WERI-Rb-1 (cell line): ENCODE measurements at regions not wholly inside any gene's neighbourhood (a gene's known extent, or its start where the extent isn't known, plus 50 kb on each side); places are given as distances from the start of the nearest gene placed in this dataset.

Source experiments
- DNase-seq: peaks from one replicate; pipeline ENCODE4 v3.0.0-alpha.2; 2020
- H3K27ac ChIP-seq: fragments of 250-450 bp; sonication (Bioruptor Pico); 2 replicates; pipeline ENCODE4 v1.5.1; 2020; ENCODE audit warnings: mild to moderate bottlenecking, moderate library complexity
- H3K27me3 ChIP-seq: fragments of 250-450 bp; sonication (Bioruptor Pico); 2 replicates; pipeline ENCODE4 v1.5.1; 2021; ENCODE audit warnings: mild to moderate bottlenecking, low read depth, moderate library complexity; ENCODE audit not compliant: insufficient read depth, severe bottlenecking
- H3K36me3 ChIP-seq: fragments of 250-450 bp; sonication (Bioruptor Pico); 2 replicates; pipeline ENCODE4 v1.5.1; 2020; ENCODE audit warnings: mild to moderate bottlenecking, moderate library complexity
- H3K4me3 ChIP-seq: 2 replicates; pipeline ENCODE4 v1.5.1; 2011; ENCODE audit warnings: low read depth, mild to moderate bottlenecking, control low read depth, low read length
- H3K9me3 ChIP-seq: fragments of 250-450 bp; sonication (Bioruptor Pico); 2 replicates; pipeline ENCODE4 v1.5.1; 2021; ENCODE audit warnings: mild to moderate bottlenecking, moderate library complexity; ENCODE audit not compliant: severe bottlenecking
- CTCF ChIP-seq: IDR thresholded peaks from 2 replicates; pipeline ENCODE4 v1.5.1; 2011; ENCODE audit warnings: low read depth, mild to moderate bottlenecking, control low read depth, inconsistent platforms, low read length

GRCh38 chr1:87682565-87682964 is 353.9 kb downstream of the LMO4 start:
- TF ChIP-seq CTCF = 0 out of 2 replicates have a peak, but pooled peaks have one; percentile 10
- peaks cover 3% of the 10 kb centered on the region for H3K9me3 ChIP-seq
- H3K27ac ChIP-seq = no peak overlapping the region
- no peak overlapping the region for H3K4me3 ChIP-seq
- no peaks in the 10 kb centered on the region for H3K27me3 ChIP-seq
- no peaks in the 10 kb centered on the region for H3K36me3 ChIP-seq
- peak; percentile 18 for DNase-seq

- Histone ChIP-seq H3K9me3 (peaks cover 3% of the 10 kb centered on the region), H3K36me3 (no peaks in the 10 kb centered on the region), H3K4me3 (peak overlapping the region; percentile 51), H3K27ac (peak overlapping the region; percentile 84), H3K27me3 (no peaks in the 10 kb centered on the region)
- DNase-seq = peak; percentile 75
- no peak for TF ChIP-seq CTCF
These were observed 354.7 kb downstream of the LMO4 start for GRCh38 chr1:87683196-87683956.

GRCh38 chr1:87684194-87684593 is 355.5 kb downstream of the LMO4 start:
- Histone ChIP-seq H3K9me3 (peaks cover 2% of the 10 kb centered on the region), H3K27me3 (no peaks in the 10 kb centered on the region), H3K4me3 (peak overlapping the region; percentile 51), H3K36me3 (no peaks in the 10 kb centered on the region), H3K27ac (peak overlapping the region; percentile 84)
- no peak for TF ChIP-seq CTCF
- DNase-seq = peak; percentile 56

DNA sequence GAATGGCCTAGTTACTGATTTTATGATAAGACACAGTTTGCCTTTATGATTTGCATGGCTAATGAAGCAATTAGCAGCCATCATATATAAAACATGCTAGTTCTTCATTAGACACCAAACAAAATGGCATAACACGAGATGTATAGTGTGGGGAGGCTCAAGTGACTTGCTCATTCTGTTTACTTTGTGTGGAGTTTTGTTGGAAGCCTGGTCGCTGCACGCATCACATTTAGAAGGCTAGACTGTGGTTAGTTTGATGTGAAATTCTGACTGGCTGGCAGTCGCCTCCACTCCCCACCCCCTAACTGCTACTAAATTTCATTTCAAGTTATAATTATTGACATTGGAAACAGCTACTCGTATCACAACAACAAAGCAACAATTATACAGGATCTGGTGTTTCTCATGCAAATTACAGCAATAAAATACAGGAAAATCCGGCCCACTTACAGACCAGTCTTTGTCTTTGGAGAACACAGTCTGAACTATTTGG is 356.1 kb downstream of the LMO4 start:
- DNase-seq = peak; percentile 11
- no peak for TF ChIP-seq CTCF
- Histone ChIP-seq H3K27me3 (no peaks in the 10 kb centered on the region), H3K9me3 (no peaks in the 10 kb centered on the region), H3K36me3 (no peaks in the 10 kb centered on the region), H3K27ac (peak overlapping the region; percentile 84), H3K4me3 (peak overlapping the region; percentile 51)

DNA sequence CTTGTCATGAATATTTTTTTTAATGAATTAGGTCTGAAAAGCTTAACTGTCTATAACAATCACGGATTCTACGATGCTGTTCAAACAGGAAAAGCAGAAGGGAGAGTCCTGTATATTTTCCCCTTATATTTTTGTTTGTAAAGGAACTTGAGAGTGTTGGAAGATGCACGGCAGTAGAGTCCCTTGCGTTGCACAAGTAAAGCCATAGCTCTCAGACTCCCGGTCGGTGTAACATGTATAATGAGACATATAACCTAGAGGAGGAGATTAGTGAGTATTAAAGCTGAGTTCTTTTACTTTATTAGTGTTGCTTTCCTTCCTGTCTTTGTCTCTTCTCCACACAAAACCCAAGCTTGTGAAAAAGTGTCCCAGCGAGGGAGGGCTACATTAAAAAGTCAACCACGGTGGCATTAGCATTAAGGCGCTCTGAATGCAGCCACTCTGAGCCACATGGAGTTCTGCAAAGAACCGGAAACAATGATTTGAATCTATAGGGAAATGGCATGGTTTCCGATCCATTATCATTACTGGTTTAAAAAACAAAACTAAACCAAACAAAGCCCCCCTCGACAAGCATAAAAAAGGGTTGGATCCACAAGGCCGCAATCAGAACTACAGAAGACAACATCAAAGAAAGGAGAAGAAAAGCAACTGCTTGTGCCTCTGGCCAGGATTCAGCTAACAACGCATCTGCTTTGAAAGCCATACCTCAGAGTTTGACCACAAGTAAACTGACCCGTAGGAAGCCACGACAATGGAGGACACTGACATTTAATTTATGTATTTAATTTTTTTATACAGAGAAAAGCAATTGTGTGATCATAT is 356.8 kb downstream of the LMO4 start:
- no peaks in the 10 kb centered on the region for H3K27me3 ChIP-seq
- peak; percentile 21 for DNase-seq
- no peaks in the 10 kb centered on the region for H3K36me3 ChIP-seq
- H3K27ac ChIP-seq = peak overlapping the region; percentile 84
- TF ChIP-seq CTCF = no peak
- H3K9me3 ChIP-seq = no peaks in the 10 kb centered on the region
- peak overlapping the region; percentile 51 for H3K4me3 ChIP-seq
